ENCODE measurements at regions not wholly inside any gene's neighbourhood (a gene's known extent, or its start where the extent isn't known, plus 50 kb on each side); places are given as distances from the start of the nearest gene placed in this dataset.
"Not testable (repeated sequence)": the region's sequence is repeated elsewhere in the genome, so short reads cannot be mapped to it uniquely, and the experiment has no call there.

DNA sequence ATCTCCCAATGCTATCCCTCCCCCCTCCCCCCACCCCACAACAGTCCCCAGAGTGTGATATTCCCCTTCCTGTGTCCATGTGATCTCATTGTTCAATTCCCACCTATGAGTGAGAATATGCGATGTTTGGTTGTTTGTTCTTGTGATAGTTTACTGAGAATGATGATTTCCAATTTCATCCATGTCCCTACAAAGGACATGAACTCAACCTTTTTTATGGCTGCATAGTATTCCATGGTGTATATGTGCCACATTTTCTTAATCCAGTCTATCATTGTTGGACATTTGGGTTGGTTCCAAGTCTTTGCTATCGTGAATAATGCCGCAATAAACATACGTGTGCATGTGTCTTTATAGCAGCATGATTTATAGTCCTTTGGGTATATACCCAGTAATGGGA, 106.1 kb downstream of the FOXD4L6 start:
- not testable (repeated sequence) for DNase-seq (ENCODE audit: low read depth); H3K4me3 ChIP-seq (ENCODE audit: low read depth, low read length)

GRCh38 chr9:41019858-41020562, 108.5 kb downstream of the FOXD4L6 start:
- not testable (repeated sequence) for H3K4me3 ChIP-seq (ENCODE audit: low read depth, low read length)

GRCh38 chr9:41018948-41019347, 109.5 kb downstream of the FOXD4L6 start:
- DNase-seq (ENCODE audit: low read depth); H3K4me3 ChIP-seq (ENCODE audit: low read depth, low read length): not testable (repeated sequence)

More at GRCh38 chr9:41019858-41020562, 108.5 kb downstream of the FOXD4L6 start:
- DNase-seq (ENCODE audit: low read depth): not testable (repeated sequence)

DNA sequence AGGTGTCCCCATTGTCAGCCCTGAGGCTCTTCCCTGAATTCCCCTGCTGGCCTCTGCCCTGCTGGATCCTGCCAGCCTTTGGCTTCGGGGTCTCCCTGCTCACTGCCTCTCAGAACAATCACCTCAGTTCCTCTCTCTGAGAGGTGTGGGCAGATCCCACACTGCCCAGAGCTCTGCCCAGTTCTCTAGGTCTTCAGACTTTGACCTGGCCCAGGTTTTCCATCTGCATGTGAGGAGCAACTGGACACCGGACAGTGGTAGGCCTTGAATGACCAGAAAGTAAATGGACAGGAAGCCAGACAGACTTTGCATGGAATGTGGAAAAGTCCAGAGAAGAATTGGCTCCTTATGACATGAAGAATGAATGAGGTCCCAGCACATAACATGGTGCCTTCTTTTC, 111.8 kb downstream of the FOXD4L6 start:
- not testable (repeated sequence) for DNase-seq (ENCODE audit: low read depth)

GRCh38 chr9:40999952-41000700, 128.4 kb downstream of the FOXD4L6 start:
- DNase-seq (ENCODE audit: low read depth); H3K4me3 ChIP-seq (ENCODE audit: low read depth, low read length): not testable (repeated sequence)

More for the DNA sequence above, 111.8 kb downstream of the FOXD4L6 start:
- not testable (repeated sequence) for H3K4me3 ChIP-seq (ENCODE audit: low read depth, low read length)

DNA sequence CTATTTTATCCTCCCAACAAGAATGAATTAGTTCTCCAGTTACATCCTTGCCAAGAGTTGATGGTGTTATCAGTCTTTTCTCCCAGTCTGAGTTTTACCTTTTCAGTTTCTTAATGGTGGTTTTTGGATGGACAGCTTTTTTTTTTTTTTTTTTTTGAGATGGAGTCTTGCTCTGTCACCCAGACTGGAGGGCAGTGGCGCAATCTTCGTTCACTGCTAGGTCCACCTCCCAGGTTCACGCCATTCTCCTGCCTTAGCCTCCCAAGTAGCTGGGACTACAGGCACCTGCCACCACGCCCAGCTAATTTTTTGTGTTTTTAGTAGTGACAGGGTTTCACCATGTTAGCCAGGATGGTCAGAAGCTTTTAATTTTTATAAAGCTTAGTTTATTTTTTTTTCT, 133.0 kb downstream of the FOXD4L6 start:
- not testable (repeated sequence) for DNase-seq (ENCODE audit: low read depth); H3K4me3 ChIP-seq (ENCODE audit: low read depth, low read length)

GRCh38 chr9:40993842-40994241, 134.6 kb downstream of the FOXD4L6 start:
- H3K4me3 ChIP-seq (ENCODE audit: low read depth, low read length); DNase-seq (ENCODE audit: low read depth): not testable (repeated sequence)

- DNase-seq (ENCODE audit: low read depth): not testable (repeated sequence)
- peak overlapping the region; percentile 64 for H3K4me3 ChIP-seq (ENCODE audit: low read depth, low read length)
Measured at GRCh38 chr9:40993375-40993774, 135.1 kb downstream of the FOXD4L6 start.

DNA sequence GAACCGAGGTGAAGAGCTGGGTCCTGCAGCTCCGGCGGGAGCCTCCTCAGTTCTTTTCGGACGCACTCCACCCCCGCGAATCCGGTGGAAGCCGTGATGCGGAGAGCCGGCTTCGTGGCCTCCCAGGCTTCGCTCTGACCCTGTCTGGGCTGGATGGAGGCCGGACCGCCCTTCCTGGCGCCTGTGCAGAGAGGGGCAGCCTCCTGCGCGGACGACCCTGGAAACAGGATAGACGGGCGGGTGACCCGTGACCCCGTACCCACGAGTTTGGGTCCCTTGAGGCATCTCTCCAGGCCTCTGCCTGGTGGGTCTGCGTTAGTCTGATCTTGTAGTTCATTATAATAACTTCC, 136.0 kb downstream of the FOXD4L6 start:
- peak overlapping the region; percentile 64 for H3K4me3 ChIP-seq (ENCODE audit: low read depth, low read length)

DNA sequence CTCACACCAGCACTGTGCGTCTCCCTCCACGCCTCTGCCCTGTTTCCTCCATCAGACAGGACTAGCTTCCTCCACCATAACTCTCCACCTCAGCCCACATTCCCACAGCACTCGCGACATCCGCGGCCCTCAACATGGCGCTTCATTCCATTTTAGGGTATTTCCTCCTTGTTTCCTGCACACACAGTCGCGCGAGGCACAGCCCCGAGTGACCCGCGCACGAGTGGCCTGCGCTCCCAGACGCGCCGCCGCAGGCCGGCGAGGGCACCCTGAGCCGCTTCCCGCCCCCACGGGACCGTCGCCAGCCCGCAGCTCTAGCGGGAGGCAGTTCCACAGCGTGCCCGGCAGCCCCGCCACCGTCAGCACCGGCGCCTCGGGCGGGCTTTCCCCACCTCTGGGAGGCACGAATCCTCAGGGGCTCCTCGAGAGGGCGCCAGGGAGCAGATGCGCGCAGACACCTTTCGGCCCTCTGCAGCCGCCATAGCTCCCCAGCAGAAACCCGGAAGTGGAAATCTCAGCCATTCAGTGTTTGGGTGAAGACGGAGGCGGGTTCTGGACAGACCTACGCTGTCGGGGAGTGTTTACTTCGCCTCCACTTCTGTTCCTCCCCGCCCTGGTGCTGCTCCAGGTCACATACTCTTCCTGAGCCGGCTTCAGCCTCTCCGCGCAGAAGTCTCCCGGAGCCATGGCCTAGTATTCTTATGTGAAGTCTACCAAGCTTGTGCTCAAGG, 136.6 kb downstream of the FOXD4L6 start:
- peak overlapping the region; percentile 64 for H3K4me3 ChIP-seq (ENCODE audit: low read depth, low read length)
- peak; percentile 98 for DNase-seq (ENCODE audit: low read depth)
- TF ChIP-seq, protein P1, sequence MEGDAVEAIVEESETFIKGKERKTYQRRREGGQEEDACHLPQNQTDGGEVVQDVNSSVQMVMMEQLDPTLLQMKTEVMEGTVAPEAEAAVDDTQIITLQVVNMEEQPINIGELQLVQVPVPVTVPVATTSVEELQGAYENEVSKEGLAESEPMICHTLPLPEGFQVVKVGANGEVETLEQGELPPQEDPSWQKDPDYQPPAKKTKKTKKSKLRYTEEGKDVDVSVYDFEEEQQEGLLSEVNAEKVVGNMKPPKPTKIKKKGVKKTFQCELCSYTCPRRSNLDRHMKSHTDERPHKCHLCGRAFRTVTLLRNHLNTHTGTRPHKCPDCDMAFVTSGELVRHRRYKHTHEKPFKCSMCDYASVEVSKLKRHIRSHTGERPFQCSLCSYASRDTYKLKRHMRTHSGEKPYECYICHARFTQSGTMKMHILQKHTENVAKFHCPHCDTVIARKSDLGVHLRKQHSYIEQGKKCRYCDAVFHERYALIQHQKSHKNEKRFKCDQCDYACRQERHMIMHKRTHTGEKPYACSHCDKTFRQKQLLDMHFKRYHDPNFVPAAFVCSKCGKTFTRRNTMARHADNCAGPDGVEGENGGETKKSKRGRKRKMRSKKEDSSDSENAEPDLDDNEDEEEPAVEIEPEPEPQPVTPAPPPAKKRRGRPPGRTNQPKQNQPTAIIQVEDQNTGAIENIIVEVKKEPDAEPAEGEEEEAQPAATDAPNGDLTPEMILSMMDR (IDR thresholded peaks at IDR 0.05; ENCODE audit: control insufficient read depth, extremely low read depth, insufficient read depth): peak; percentile 86

More for the DNA sequence above, 136.0 kb downstream of the FOXD4L6 start:
- DNase-seq (ENCODE audit: low read depth): not testable (repeated sequence)

DNA sequence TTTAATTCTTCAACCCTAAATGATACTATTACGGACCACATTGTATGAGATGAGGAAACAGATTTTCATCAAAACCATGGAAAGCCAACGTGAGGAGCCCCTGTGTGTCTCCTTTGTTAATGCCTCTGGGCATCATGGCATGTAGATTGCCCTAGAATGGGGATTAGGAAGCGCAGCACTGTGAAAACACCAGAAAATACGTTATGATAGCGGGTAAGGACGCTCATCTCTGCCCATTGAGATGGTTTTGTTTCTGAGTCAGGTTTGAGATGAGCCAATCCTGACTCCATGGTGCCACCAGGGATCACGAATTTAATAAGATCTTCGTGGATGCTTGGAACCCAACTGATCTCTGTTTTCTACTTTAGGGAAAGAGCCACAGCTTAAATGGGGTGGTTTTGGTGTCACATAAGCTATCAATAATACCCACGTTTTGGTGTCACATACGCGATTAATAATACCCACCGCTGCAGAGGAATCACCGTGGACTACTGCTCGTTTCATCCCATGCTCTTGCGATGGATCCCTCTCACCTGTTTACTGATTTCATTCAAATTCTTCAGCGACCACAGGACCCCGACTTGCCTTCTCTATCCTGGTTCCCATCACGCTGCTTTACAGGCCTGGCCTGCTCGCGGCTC, 137.3 kb downstream of the FOXD4L6 start:
- not testable (repeated sequence) for DNase-seq (ENCODE audit: low read depth)
- H3K4me3 ChIP-seq (ENCODE audit: low read depth, low read length): peak overlapping the region; percentile 64

- not testable (repeated sequence) for DNase-seq (ENCODE audit: low read depth); H3K4me3 ChIP-seq (ENCODE audit: low read depth, low read length)
Measured at GRCh38 chr9:40986332-40986731, 142.1 kb downstream of the FOXD4L6 start.

DNA sequence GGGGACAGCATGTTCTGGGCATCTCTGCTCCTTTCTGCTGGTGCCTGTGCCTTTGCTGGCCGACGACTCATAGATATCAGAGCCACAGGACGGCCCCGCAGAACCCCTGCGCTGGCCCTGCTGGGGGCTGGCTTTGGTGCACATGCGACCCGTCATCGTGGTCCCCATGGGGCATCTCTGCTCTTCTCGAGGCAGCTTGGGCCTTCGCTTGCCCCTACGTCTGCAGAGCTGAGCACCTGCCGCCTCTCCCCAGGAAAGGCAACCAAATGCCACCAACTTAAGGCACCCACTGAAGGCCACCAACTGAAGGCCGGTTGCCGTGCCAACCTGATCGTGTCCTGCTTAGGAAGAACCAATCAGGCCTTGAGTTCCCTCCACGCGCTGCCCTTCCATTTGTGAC, 153.1 kb downstream of the FOXD4L6 start:
- H3K4me3 ChIP-seq (ENCODE audit: low read depth, low read length); DNase-seq (ENCODE audit: low read depth): not testable (repeated sequence)

GRCh38 chr9:40974912-40975311, 153.6 kb downstream of the FOXD4L6 start:
- DNase-seq (ENCODE audit: low read depth); H3K4me3 ChIP-seq (ENCODE audit: low read depth, low read length): not testable (repeated sequence)

- not testable (repeated sequence) for H3K4me3 ChIP-seq (ENCODE audit: low read depth, low read length); DNase-seq (ENCODE audit: low read depth)
Measured at GRCh38 chr9:40971773-40972172, 156.7 kb downstream of the FOXD4L6 start.

- H3K4me3 ChIP-seq (ENCODE audit: low read depth, low read length); DNase-seq (ENCODE audit: low read depth): not testable (repeated sequence)
Measured at GRCh38 chr9:40970340-40970739, 158.1 kb downstream of the FOXD4L6 start.
